ENCODE measurements at regions not wholly inside any gene's neighbourhood (a gene's known extent, or its start where the extent isn't known, plus 50 kb on each side); places are given as distances from the start of the nearest gene placed in this dataset.

DNA sequence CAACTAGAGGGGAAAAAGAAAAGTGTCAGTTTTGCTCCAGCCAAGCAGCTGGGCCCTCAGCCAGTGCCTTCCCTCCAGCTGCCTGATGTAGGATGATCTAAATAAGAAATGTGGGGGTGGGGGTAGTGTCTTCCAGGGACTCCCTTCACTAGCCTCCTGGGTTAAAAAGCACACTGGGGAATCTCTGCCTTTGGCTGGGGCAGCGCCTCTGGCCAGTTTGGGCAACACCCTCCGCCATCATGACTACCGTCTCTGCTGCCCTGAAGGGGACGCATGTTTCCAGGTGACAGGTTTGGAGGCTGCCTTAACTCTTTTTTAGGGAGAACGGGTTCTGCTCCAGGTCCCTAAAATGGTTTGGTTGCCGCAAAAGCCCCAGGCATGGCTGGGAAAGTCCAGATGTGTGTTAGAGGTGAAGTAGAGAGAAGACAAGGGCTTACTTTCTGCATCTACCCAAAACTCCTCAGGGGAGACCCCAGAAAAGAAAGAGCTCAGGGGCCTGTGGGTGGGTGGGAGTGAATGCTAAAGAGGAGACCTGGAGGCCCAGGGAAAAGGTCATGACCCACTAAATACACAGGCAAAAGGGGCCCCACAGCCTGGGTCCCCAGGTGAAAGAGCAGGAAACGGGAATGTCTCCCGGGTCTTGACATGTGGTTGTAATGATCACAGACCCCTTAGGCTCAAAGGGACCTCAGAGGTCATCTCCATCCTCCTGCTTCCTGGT is 132.8 kb upstream of the CCND2 start:
- H3K27me3 Mint-ChIP-seq (ENCODE audit: insufficient read depth, low read depth, poor library complexity): peaks cover 8% of the 10 kb centered on the region
- Histone ChIP-seq H2AFZ (peak overlapping the region; percentile 92), H3K27ac (ENCODE audit: low read depth) (no peak overlapping the region), H3K9me2 (ENCODE audit: insufficient read depth) (no peaks in the 10 kb centered on the region), H3K4me1 (ENCODE audit: insufficient read depth) (peaks cover 35% of the 10 kb centered on the region), H3K36me3 (ENCODE audit: insufficient read depth) (no peaks in the 10 kb centered on the region), H3K4me3 (0 out of 2 replicates have a peak overlapping the region, but pooled peaks have one; percentile 3), H3K79me2 (replicated peaks; ENCODE audit: insufficient read depth) (no peaks in the 10 kb centered on the region), H3F3A (replicated peaks; ENCODE audit: low read depth) (peaks cover 4% of the 10 kb centered on the region; the same call in 1 of the 2 replicates), H4K20me1 (replicated peaks; ENCODE audit: insufficient read depth) (no peaks in the 10 kb centered on the region), H3K27me3 (ENCODE audit: insufficient read depth) (no peaks in the 10 kb centered on the region), H3K4me2 (no peak overlapping the region)
- H3K27ac Mint-ChIP-seq: no peak overlapping the region
- peaks cover 14% of the 10 kb centered on the region; the same call in 2 of the 3 replicates for H3K36me3 Mint-ChIP-seq (ENCODE audit: low read depth)
- H3K4me3 Mint-ChIP-seq: no peak overlapping the region
- DNase-seq (ENCODE audit: low spot score) (no peak), ATAC-seq (peak; percentile 44)
- TF ChIP-seq STAT1 (IDR thresholded peaks at IDR 0.05; ENCODE audit: unreplicated experiment) (no peak), ZNF331 (CRISPR knock-in tag; IDR thresholded peaks at IDR 0.05; ENCODE audit: low read depth) (no peak), CREB1 (CRISPR knock-in tag; IDR thresholded peaks at IDR 0.05; ENCODE audit: low read depth) (no peak), CTCF (conservative IDR thresholded peaks at IDR 0.05; ENCODE audit: low read depth in 2 of 2) (0 out of 4 replicates have a peak, but pooled peaks of 1 of the 2 experiments have one; percentile 4), ZNF462 (CRISPR knock-in tag; IDR thresholded peaks at IDR 0.05) (no peak), EZH2phosphoT487 (IDR thresholded peaks at IDR 0.05; ENCODE audit: unreplicated experiment) (no peak), POLR2AphosphoS5 (IDR thresholded peaks at IDR 0.05; ENCODE audit: low read depth) (no peak)
- peaks cover 40% of the 10 kb centered on the region for H3K4me1 Mint-ChIP-seq
- peaks cover 13% of the 10 kb centered on the region for H3K9me3 Mint-ChIP-seq

All from GM23338 (cell line).